AG09319 (cell line): ENCODE measurements at regions not wholly inside any gene's neighbourhood (a gene's known extent, or its start where the extent isn't known, plus 50 kb on each side); places are given as distances from the start of the nearest gene placed in this dataset.

Experiments used
- DNase-seq: peaks from one replicate; pipeline ENCODE4 v3.0.0-alpha.2; 2010; ENCODE audit warnings: low read depth; ENCODE audit errors: extremely low read depth
- CTCF ChIP-seq: IDR thresholded peaks from 2 replicates; pipeline ENCODE4 v1.5.1; 2011; ENCODE audit warnings: low read depth, mild to moderate bottlenecking, inconsistent platforms, low read length, moderate library complexity

DNA sequence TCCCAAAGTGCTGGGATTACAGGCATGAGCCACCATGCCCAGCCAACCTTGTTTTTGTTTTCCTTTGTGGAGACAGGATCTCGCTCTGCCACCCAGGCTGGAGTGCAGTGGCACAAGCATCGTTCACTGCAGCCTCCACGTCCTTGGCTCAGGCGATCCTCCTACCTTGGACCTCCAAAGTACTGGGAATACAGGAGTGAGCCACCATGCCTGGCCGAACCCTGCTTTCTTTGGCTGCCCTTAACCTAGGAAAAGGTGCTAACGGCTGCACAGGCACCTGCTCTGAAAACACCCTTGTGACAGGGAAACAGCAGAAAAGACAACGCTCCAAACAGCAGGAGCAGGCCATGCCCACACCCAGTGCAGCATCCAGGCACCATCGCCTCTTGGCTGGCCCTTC, 71.9 kb downstream of the OAT start:
- no peak for DNase-seq
- TF ChIP-seq CTCF = no peak

DNA sequence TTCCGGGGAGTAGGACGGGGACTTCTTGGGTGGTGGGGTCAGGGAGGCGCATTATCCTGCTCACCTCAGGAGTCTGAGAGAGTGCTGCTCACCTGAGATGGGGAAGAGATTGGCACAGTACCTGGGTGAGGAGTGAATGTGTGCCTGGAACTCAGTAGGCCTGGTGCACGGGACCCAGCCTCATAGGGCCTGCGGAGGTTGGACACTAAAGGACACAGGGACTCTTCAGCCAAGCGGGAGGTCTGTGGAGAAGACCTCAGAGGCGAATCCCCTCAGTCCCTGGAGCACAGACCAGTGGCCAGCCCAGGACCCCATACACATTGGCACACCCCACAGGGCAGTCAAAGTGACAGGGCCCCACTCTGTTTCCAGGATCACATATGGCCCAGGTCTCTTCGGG, 73.2 kb downstream of the OAT start:
- no peak for DNase-seq
- TF ChIP-seq CTCF = no peak

GRCh38 chr10:124344931-124345330, 73.8 kb downstream of the OAT start:
- no peak for DNase-seq

DNA sequence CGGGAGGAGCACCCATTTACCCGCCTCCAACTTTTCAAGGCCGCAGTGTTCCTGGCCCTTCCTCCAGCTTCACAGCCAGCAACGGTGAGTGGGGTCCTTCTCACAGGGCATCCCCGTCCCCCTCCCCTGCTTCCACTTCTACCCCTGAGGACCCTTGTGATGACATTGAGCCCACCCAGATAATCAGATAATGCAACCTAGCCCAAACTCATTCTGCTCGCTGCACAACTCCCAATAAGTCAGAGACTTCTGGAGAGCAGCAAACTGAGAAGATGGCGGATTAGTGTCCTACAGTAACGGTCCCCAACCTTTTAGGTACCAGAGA, 74.5 kb downstream of the OAT start:
- no peak for DNase-seq
- TF ChIP-seq CTCF = no peak

More at GRCh38 chr10:124344931-124345330, 73.8 kb downstream of the OAT start:
- TF ChIP-seq CTCF = no peak

GRCh38 chr10:124343351-124344265, 75.1 kb downstream of the OAT start:
- no peak for TF ChIP-seq CTCF
- DNase-seq = no peak

- TF ChIP-seq CTCF = no peak
- DNase-seq = no peak
Measured at GRCh38 chr10:124342821-124343170, 75.9 kb downstream of the OAT start.

- TF ChIP-seq CTCF = no peak
- no peak for DNase-seq
Measured at GRCh38 chr10:124342136-124342820, 76.4 kb downstream of the OAT start.
